ENCODE measurements at regions not wholly inside any gene's neighbourhood (a gene's known extent, or its start where the extent isn't known, plus 50 kb on each side); places are given as distances from the start of the nearest gene placed in this dataset.

GRCh38 chr3:88632226-88632625 lies 475.2 kb upstream of the EPHA3 start:
- CTCF ChIA-PET: no interaction called here
- Histone ChIP-seq H3K27me3 (ENCODE audit: control insufficient read depth, insufficient read depth, low read length) (no peaks in the 10 kb centered on the region), H3K9me3 (ENCODE audit: control insufficient read depth, insufficient read depth, low read depth, low read length) (no peaks in the 10 kb centered on the region), H3K36me3 (ENCODE audit: control insufficient read depth, insufficient read depth, low read length) (no peaks in the 10 kb centered on the region), H3K4me1 (ENCODE audit: control insufficient read depth, insufficient read depth, low read length) (no peaks in the 10 kb centered on the region), H3K27ac (ENCODE audit: low read length) (no peak overlapping the region), H3K4me3 (ENCODE audit: low read depth in 2 of 2, low read length in 2 of 2) (no peak overlapping the region)
- no peak for TF ChIP-seq SIN3A (IDR thresholded peaks at IDR 0.05; ENCODE audit: borderline replicate concordance, insufficient read depth, low read depth, low read length)
- TF ChIP-seq TCF7L2 (IDR thresholded peaks at IDR 0.05; ENCODE audit: low read depth, low read length): no peak
- no peak for TF ChIP-seq REST (IDR thresholded peaks at IDR 0.05; ENCODE audit: insufficient read depth in 1 of 2, low read depth in 2 of 2, low read length in 1 of 2)
- TF ChIP-seq CTCF (IDR thresholded peaks at IDR 0.05): no peak
- TF ChIP-seq POLR2AphosphoS5 (IDR thresholded peaks at IDR 0.05; ENCODE audit: low read depth, low read length): no peak
- POLR2A ChIA-PET: no interaction called here
- in situ Hi-C loops (cut with HindIII; ENCODE audit: low pct_unique_long_range_greater_than_20kb, low sequenced_read_pairs): no loop called here
- DNase-seq (ENCODE audit: low read depth, low spot score) (no peak), ATAC-seq (no peak)
- BruUV-seq (replicated peaks): no TSS peak
- intact Hi-C loops (cut with micrococcal nuclease; ENCODE audit: unreplicated experiment): no loop called here

GRCh38 chr3:88640581-88640980 lies 466.8 kb upstream of the EPHA3 start:
- intact Hi-C loops (cut with micrococcal nuclease; ENCODE audit: unreplicated experiment) (no loop called here), in situ Hi-C loops (cut with HindIII; ENCODE audit: low pct_unique_long_range_greater_than_20kb, low sequenced_read_pairs) (no loop called here)
- ChIA-PET CTCF (no interaction called here), POLR2A (no interaction called here)
- DNase-seq (ENCODE audit: low read depth, low spot score) (no peak), ATAC-seq (no peak)
- no TSS peak for BruUV-seq (replicated peaks)
- no peaks in the 10 kb centered on the region for H3K9me3 ChIP-seq (ENCODE audit: control insufficient read depth, insufficient read depth, low read depth, low read length)
- no peaks in the 10 kb centered on the region for H3K27me3 ChIP-seq (ENCODE audit: control insufficient read depth, insufficient read depth, low read length)
- H3K4me1 ChIP-seq (ENCODE audit: control insufficient read depth, insufficient read depth, low read length): no peaks in the 10 kb centered on the region
- no peak overlapping the region for H3K27ac ChIP-seq (ENCODE audit: low read length)
- no peak overlapping the region for H3K4me3 ChIP-seq (ENCODE audit: low read depth in 2 of 2, low read length in 2 of 2)
- TF ChIP-seq SIN3A (IDR thresholded peaks at IDR 0.05; ENCODE audit: borderline replicate concordance, insufficient read depth, low read depth, low read length) (no peak), TCF7L2 (IDR thresholded peaks at IDR 0.05; ENCODE audit: low read depth, low read length) (no peak), POLR2AphosphoS5 (IDR thresholded peaks at IDR 0.05; ENCODE audit: low read depth, low read length) (no peak), REST (IDR thresholded peaks at IDR 0.05; ENCODE audit: insufficient read depth in 1 of 2, low read depth in 2 of 2, low read length in 1 of 2) (no peak), CTCF (IDR thresholded peaks at IDR 0.05) (no peak)
- H3K36me3 ChIP-seq (ENCODE audit: control insufficient read depth, insufficient read depth, low read length): no peaks in the 10 kb centered on the region

All from Panc1 (cell line).